Stromal cell of bone marrow (primary cell): ENCODE measurements at regions not wholly inside any gene's neighbourhood (a gene's known extent, or its start where the extent isn't known, plus 50 kb on each side); places are given as distances from the start of the nearest gene placed in this dataset.
A peak's percentile ranks its signal among the peaks of the same experiment; 100 is the strongest.

ENCODE experiments used
- DNase-seq: peaks from one replicate; pipeline ENCODE4 v3.0.0-alpha.2; 2012; ENCODE audit warnings: low read depth

- no peak for DNase-seq
Measured at GRCh38 chr3:193850084-193850619, 257.1 kb downstream of the OPA1 start.

GRCh38 chr3:193851428-193851847, 258.4 kb downstream of the OPA1 start:
- DNase-seq, result no peak

GRCh38 chr3:193851941-193852674, 259.1 kb downstream of the OPA1 start:
- DNase-seq, result no peak

GRCh38 chr3:193852901-193853300, 259.9 kb downstream of the OPA1 start:
- no peak for DNase-seq

GRCh38 chr3:193853511-193854219, 260.7 kb downstream of the OPA1 start:
- DNase-seq, result no peak

- DNase-seq, result peak; percentile 98
Measured at GRCh38 chr3:193857996-193858395, 265.0 kb downstream of the OPA1 start.

- DNase-seq, result no peak
Measured at GRCh38 chr3:193859195-193859594, 266.2 kb downstream of the OPA1 start.

- DNase-seq, result no peak
Measured at GRCh38 chr3:193861012-193861411, 268.0 kb downstream of the OPA1 start.

GRCh38 chr3:193862843-193863242, 269.8 kb downstream of the OPA1 start:
- DNase-seq, result no peak

GRCh38 chr3:193863657-193864357, 270.8 kb downstream of the OPA1 start:
- no peak for DNase-seq

- no peak for DNase-seq
Measured at GRCh38 chr3:193865339-193865738, 270.6 kb upstream of the HES1 start.

- no peak for DNase-seq
Measured at GRCh38 chr3:193865896-193866480, 270.0 kb upstream of the HES1 start.

- DNase-seq, result no peak
Measured at GRCh38 chr3:193868590-193868989, 267.4 kb upstream of the HES1 start.

- peak; percentile 39 for DNase-seq
Measured at GRCh38 chr3:193869221-193870201, 266.4 kb upstream of the HES1 start.

GRCh38 chr3:193870376-193871219, 265.4 kb upstream of the HES1 start:
- DNase-seq, result no peak

- no peak for DNase-seq
Measured at GRCh38 chr3:193871220-193871485, 264.8 kb upstream of the HES1 start.

GRCh38 chr3:193872265-193872753, 263.6 kb upstream of the HES1 start:
- DNase-seq, result peak; percentile 90

- DNase-seq, result no peak
Measured at GRCh38 chr3:193873426-193874201, 262.3 kb upstream of the HES1 start.

- DNase-seq, result no peak
Measured at GRCh38 chr3:193874512-193874911, 261.4 kb upstream of the HES1 start.
